ENCODE measurements at regions not wholly inside any gene's neighbourhood (a gene's known extent, or its start where the extent isn't known, plus 50 kb on each side); places are given as distances from the start of the nearest gene placed in this dataset.

DNA sequence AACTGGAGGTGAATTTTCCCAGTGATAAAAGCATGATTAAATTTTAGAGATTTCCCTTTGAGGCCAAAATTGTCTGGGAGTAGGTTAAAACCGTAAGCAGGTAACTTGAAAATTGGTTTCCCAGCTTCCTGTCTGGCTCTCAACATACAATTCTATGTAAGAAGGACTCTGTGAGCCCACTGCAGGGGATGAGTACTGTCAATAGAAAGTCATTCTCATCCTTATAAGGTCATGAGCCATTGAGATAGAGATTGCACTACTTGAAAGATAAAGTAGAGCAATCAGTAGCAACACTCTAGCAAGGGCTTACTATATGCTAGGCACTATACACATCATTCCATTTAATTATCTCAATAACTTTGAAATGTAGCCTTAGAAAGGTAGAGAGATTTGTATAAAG is 225.6 kb upstream of the HMGA2 start:
- DNase-seq (ENCODE audit: low spot score): no peak

- no peak for DNase-seq (ENCODE audit: low spot score)
Measured at GRCh38 chr12:65602253-65602609, 222.1 kb upstream of the HMGA2 start.

GRCh38 chr12:65602610-65603295 is 221.5 kb upstream of the HMGA2 start:
- DNase-seq (ENCODE audit: low spot score): peak; percentile 67

DNA sequence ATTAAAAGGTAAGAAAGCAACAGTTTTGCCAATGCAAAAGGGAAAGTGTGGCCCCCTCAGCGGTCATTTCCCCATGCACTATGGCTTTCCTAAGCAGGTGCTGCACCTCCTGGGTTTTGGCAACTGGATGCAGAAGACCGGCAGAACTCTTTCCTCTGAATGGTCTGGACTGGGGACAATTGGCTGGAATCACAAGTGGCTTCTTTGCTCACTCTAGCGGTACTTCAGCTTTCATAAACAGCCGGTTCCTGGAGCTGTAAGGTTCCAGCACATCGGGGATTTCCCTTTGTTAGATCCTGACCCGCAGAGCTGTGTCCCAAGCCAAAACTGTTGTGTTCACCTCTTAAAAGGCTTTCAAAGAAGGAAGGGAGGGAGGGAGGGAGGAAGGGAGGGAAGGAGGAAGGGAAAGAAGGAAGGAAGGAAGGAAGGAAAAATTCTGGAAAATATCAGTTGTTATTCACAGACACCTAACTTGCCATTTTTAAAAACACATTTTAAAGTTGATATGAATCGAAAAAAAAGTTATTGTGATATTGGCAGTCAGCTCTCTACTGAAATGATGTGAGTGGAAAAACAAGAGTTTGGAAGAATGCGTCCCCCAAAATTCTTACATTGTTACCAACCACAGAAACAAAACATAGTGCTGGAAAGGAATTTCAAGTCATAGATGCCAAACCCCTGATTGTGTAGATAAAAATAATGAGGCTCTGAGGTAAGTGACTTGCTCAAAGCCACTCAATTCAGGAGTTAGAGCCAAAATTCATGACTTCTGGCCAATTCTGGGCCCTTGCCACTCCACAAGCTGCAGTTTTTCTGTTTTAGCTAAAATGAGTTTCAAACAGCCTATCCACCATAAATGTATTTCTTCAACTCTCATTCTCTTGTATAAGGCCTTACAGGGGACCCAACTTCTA is 220.6 kb upstream of the HMGA2 start:
- peak; percentile 60 for DNase-seq (ENCODE audit: low spot score)

DNA sequence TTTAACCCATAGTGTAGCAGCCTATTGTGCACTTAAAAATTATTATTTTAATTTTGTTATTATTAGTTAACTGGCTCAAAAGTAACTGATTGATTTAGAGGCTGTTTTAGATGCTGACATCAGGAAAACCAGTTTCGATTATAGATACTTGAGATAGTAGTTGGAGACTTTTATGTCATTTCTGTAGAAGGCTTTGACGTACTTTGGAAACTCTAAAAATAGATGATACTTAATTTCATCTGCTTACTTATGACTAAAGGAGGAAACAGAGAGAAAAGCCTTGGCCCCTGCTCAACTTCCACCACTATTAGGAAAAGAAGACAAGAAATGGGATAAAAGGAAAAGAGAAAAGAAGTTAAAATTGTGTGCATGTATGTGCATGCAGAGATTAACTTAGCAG is 219.3 kb upstream of the HMGA2 start:
- DNase-seq (ENCODE audit: low spot score): no peak

GRCh38 chr12:65606008-65606766 is 218.1 kb upstream of the HMGA2 start:
- no peak for DNase-seq (ENCODE audit: low spot score)

GRCh38 chr12:65607401-65607841 is 216.9 kb upstream of the HMGA2 start:
- no peak for DNase-seq (ENCODE audit: low spot score)

DNA sequence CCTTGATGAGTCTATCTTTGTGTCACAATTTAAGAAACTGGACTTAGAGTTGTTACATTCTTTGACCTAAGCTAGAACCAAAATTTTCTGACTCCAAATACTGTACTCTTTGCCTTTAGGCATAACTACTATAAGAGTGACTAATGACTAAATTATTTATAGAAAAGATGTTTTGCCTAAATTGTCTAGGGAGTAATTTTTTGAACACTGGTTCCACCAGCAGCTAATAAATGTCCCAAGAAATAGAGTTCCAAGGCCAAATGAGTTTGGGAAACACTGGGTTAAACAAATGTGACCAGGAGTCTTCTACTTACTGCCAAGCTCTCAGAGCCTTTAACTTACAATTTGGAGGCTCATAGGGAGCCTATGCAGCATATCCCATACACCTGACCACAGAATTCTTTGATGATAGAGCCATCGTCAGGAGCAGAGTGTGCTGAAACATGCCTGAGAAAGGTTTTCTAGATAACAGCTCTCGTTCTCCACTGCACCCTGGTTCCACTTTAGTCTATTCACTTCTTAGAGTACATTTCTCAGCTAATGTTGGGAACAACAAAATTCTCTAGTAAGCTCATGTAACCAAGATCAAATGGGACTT is 215.9 kb upstream of the HMGA2 start:
- no peak for DNase-seq (ENCODE audit: low spot score)

DNA sequence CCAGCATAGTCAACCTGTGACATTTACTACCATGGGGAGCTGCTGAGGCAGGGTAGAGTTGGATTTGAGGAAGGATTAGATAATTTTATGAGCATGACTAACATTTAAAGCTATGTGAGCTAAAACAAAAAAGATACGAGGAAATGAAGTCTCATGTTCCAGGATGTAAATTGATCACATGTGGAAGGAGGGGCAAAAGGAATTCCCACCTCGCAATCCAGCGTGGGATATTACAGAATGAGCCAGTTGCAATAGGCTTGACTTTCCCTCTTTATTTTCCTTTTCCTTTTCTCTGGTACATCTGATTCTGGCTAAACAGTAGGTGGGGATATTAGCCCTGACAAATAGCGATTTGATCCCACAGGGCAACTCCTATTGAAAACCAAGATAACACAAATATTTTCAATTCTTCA is 214.9 kb upstream of the HMGA2 start:
- DNase-seq (ENCODE audit: low spot score): peak; percentile 48

DNA sequence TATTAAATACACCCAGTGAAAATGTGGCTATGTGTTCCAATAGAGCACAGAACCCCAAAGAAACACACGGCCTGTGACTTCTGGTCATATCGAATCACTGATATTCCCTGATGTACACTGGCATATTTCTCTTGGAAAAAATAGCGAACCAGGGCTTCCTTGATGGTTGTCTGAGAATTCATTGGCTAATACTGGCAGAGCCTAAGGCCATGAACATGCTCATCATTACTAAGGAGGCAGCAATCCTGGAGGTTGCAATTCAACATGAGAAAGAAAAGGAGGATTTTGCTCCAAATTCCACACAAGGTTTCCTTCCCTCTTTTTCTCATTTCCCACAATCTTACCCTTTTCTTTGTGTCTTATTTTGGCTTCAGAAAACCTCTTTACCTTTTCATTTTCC is 212.9 kb upstream of the HMGA2 start:
- DNase-seq (ENCODE audit: low spot score): no peak

GRCh38 chr12:65612440-65612839 is 211.8 kb upstream of the HMGA2 start:
- DNase-seq (ENCODE audit: low spot score): no peak

- DNase-seq (ENCODE audit: low spot score): no peak
Measured at GRCh38 chr12:65613692-65614091, 210.6 kb upstream of the HMGA2 start.

- DNase-seq (ENCODE audit: low spot score): no peak
Measured at GRCh38 chr12:65614259-65614889, 209.9 kb upstream of the HMGA2 start.

GRCh38 chr12:65615118-65615517 is 209.2 kb upstream of the HMGA2 start:
- DNase-seq (ENCODE audit: low spot score): no peak

DNA sequence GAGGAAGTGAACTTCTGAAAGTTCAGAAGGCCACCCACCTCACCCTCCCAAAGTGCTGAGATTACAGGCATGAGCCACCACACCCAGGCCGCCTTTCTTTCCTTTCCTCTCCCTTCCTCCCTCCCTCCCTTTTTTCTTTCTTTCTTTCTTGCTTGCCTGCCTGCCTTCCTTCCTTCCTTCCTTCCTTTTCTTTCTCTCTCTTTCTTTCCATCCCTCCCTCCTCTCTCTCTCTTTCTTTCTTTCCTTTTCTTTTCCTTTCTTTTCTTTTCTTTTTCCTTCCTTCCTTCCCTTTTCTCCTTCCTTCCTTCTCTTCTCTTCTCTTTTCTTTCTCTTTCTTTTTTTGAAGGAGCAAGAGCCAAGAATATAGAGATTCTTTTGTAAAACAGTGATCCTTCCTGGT is 208.3 kb upstream of the HMGA2 start:
- no peak for DNase-seq (ENCODE audit: low spot score)

DNA sequence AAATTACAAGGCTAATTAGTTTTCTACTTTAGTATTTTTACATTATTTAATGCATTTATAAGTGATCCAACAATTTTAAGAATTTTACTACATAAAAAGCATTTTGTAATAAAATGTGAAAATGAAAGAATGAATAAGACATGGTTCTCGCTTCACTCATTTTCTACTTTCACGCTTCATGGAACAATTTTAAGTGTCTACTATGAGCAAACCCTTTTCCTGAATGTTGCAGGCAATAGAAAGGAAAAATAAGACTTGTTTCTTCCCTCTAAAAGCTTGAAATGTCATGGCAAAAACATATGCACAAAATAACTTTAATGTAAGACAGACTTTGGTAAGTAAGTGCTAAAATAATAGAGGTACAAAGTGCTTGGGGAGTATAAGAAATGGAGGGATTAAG is 205.7 kb upstream of the HMGA2 start:
- DNase-seq (ENCODE audit: low spot score): no peak

GRCh38 chr12:65619018-65619417 is 205.3 kb upstream of the HMGA2 start:
- DNase-seq (ENCODE audit: low spot score): no peak

DNA sequence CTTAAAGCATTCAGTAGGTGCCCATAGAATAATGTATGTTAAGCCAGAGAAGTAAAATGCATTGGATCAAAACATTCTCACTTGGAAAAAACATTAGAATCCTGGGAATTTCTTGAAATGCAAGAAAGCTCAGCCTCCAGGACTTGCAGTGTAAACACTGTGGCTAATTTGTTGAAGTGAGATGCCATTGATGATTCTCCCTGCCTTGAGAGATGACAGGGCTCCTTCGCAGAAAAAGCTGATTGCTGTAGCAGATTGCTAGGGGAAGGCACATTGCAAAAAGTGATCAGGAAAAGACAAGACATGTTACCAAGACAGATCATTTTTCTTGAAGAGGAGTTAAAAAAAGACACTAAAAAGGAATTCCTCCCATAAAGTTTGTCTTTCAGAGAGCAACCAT is 204.2 kb upstream of the HMGA2 start:
- DNase-seq (ENCODE audit: low spot score): no peak

GRCh38 chr12:65622056-65622455 is 202.2 kb upstream of the HMGA2 start:
- no peak for DNase-seq (ENCODE audit: low spot score)

DNA sequence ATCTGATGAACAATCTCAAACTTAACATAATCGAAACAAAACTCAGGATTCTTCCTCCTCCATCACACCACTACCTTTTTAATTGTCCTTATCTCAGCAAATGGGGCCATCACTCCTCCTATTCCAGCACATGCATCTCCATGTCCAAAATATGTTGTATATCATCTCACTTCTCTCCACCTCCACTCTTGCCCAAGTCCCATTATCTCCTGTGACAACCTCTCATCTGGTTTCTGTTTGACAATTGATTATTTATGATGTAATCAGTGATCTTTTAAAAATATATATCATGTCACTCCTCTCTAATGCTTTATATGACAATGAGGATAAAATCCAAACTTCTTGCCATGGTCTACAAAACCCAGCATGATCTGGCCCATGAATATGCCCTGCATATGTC is 200.8 kb upstream of the HMGA2 start:
- DNase-seq (ENCODE audit: low spot score): no peak

DNA sequence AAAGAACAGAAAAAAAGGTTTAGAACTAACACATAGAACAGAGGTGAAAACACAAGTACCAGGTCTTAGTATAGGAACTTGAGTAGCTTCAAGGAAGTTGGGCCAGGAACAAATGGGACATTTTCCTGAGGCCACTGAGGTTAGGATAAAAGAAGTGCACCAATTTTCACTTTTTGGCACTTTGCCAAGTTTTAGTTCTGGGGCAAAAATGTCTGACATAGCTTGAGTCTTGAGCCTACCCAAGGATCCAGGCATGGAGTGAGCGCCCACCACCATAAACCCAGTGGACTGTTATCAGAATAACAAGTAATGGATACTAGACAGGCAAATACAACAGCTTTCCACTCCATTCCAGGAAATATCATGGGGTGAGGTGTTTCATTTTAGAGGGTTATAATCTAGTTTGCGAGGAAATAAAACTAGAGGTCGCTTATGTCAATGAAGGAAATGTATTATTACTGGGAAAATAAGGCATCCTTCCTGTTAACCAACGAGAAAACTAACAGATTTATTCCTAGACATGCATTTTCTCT is 199.7 kb upstream of the HMGA2 start:
- no peak for DNase-seq (ENCODE audit: low spot score)

GRCh38 chr12:65628061-65628460 is 196.2 kb upstream of the HMGA2 start:
- no peak for DNase-seq (ENCODE audit: low spot score)

Measured in RKO (cell line).